ENCODE measurements at regions not wholly inside any gene's neighbourhood (a gene's known extent, or its start where the extent isn't known, plus 50 kb on each side); places are given as distances from the start of the nearest gene placed in this dataset.

DNA sequence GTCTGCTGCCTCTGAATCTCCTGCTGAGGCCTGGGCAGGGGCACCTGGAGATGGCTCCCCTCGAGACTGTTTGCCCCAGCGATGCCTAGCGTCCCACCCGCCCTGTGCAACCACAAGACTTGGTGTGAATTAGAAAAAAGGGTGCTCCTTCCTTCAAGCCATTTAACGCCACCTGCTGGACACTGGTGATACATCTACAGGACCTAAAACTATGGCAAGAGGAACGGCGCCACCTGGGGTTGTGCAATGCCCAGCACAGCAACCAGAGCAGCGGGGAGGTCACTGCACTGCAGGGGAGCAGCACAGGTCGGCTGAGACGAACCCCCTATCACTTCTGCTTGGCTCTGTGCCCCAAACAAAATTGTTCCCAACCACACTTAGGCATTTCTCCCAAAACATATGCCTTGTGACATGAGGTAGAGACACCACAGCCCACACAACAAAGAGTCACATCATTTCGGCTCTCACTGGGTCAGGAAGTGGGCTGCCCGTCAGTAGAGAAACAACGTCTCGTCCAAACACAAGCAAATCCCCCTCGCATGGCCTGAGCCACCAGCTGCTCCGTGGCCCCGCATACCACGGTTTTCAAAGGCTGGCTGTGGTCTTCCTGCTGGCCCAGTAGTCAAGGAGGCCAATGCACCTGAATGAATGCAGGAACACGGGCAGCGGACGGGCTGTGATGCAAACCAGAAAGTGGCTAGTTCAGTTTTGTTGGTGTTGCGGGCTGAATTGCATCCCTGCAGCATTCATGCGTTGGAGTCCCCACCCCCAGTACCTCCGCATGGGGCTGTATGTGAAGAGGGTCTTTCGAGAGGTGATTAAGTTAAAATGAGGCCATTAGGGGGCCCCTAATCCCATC, 171.9 kb downstream of the SHANK2 start:
- ATAC-seq (replicated peaks) = peak; percentile 52
- H3K4me3 Mint-ChIP-seq = no peak overlapping the region
- H3K27ac Mint-ChIP-seq = no peak overlapping the region
- H3K9me3 Mint-ChIP-seq = no peaks in the 10 kb centered on the region
- H3K36me3 Mint-ChIP-seq (ENCODE audit: low read depth) = no peaks in the 10 kb centered on the region
- H3K27me3 Mint-ChIP-seq = peaks cover 2% of the 10 kb centered on the region
- H3K4me1 Mint-ChIP-seq = no peaks in the 10 kb centered on the region

- Mint-ChIP-seq H3K27ac (no peak overlapping the region), H3K4me3 (no peak overlapping the region), H3K9me3 (no peaks in the 10 kb centered on the region), H3K36me3 (ENCODE audit: low read depth) (no peaks in the 10 kb centered on the region), H3K27me3 (peaks cover 2% of the 10 kb centered on the region), H3K4me1 (no peaks in the 10 kb centered on the region)
- no peak for ATAC-seq (replicated peaks)
These were observed 172.6 kb downstream of the SHANK2 start for GRCh38 chr11:71079795-71080194.

GRCh38 chr11:71078482-71078881, 173.9 kb downstream of the SHANK2 start:
- H3K4me3 Mint-ChIP-seq = no peak overlapping the region
- H3K27me3 Mint-ChIP-seq = peaks cover 6% of the 10 kb centered on the region
- H3K9me3 Mint-ChIP-seq = no peaks in the 10 kb centered on the region
- H3K27ac Mint-ChIP-seq = no peak overlapping the region
- H3K36me3 Mint-ChIP-seq (ENCODE audit: low read depth) = no peaks in the 10 kb centered on the region
- no peaks in the 10 kb centered on the region for H3K4me1 Mint-ChIP-seq
- no peak for ATAC-seq (replicated peaks)

GRCh38 chr11:71076525-71077304, 175.7 kb downstream of the SHANK2 start:
- no peak overlapping the region for H3K4me3 Mint-ChIP-seq
- H3K27me3 Mint-ChIP-seq = peaks cover 6% of the 10 kb centered on the region
- H3K4me1 Mint-ChIP-seq = no peaks in the 10 kb centered on the region
- no peaks in the 10 kb centered on the region for H3K36me3 Mint-ChIP-seq (ENCODE audit: low read depth)
- ATAC-seq (replicated peaks) = no peak
- no peak overlapping the region for H3K27ac Mint-ChIP-seq
- H3K9me3 Mint-ChIP-seq = no peaks in the 10 kb centered on the region

DNA sequence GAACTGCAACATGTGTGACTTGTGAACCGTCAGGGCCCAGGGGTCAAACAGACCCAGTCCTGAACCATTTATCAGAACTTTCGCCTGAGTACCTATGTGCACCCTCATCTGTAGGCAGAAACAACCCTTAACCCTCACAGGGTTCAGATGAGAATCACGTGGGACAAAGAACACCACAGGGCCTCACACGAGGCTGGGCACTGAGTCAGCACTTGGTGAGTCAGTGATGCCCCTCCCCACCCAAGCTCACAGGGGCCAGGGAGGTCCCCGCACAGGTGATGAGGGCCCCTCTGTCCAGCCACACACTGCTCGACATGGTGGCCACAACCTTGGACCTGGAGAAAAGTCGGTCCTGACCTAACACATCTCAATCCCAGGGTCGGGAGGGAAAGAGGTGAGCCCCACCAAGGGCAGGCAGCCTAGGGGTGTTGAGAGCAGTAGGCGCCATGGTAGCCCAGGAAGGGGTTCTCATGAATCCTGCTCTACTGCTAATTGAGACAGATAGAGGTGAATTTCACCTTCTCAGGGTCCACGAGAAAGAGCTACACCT, 176.4 kb downstream of the SHANK2 start:
- no peaks in the 10 kb centered on the region for H3K4me1 Mint-ChIP-seq
- no peaks in the 10 kb centered on the region for H3K36me3 Mint-ChIP-seq (ENCODE audit: low read depth)
- peaks cover 6% of the 10 kb centered on the region for H3K27me3 Mint-ChIP-seq
- no peak overlapping the region for H3K4me3 Mint-ChIP-seq
- no peak overlapping the region for H3K27ac Mint-ChIP-seq
- no peak for ATAC-seq (replicated peaks)
- H3K9me3 Mint-ChIP-seq = no peaks in the 10 kb centered on the region

DNA sequence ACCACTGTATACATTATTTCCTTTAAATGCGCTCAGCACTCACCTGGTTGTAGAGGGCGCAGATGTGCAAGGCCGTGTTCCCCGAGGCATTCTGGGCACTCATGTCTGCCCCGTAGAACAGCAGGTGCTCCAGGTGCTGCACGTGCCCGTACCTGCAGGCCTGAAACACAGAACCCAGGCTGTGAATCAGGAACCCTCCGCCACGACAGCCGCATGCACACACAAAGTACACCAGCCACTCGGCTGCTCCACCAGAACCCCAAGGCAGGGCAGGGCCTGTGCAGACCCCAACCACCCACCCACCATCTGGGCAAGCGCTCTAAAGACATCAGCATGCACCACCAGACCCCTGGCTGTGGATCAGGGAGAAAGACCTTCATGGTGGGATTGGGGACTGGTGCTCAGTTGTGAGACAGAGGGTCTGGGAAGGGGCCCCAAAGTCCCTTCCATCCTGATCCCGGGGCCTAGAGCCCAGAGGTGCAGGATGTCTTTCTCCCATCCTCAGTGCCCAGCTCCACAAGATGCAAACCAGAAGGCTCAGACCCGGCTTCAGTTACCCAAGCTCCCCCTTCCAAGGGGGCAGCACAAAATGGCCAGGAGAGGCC, 177.2 kb downstream of the SHANK2 start:
- no peak overlapping the region for H3K27ac Mint-ChIP-seq
- no peaks in the 10 kb centered on the region for H3K9me3 Mint-ChIP-seq
- H3K36me3 Mint-ChIP-seq (ENCODE audit: low read depth) = no peaks in the 10 kb centered on the region
- no peak for ATAC-seq (replicated peaks)
- H3K27me3 Mint-ChIP-seq = peaks cover 6% of the 10 kb centered on the region
- no peak overlapping the region for H3K4me3 Mint-ChIP-seq
- H3K4me1 Mint-ChIP-seq = no peaks in the 10 kb centered on the region

GRCh38 chr11:71071736-71072509, 180.5 kb downstream of the SHANK2 start:
- H3K4me1 Mint-ChIP-seq = no peaks in the 10 kb centered on the region
- no peak overlapping the region for H3K4me3 Mint-ChIP-seq
- no peaks in the 10 kb centered on the region for H3K9me3 Mint-ChIP-seq
- no peak for ATAC-seq (replicated peaks)
- H3K36me3 Mint-ChIP-seq (ENCODE audit: low read depth) = no peaks in the 10 kb centered on the region
- H3K27ac Mint-ChIP-seq = no peak overlapping the region
- H3K27me3 Mint-ChIP-seq = peaks cover 3% of the 10 kb centered on the region

DNA sequence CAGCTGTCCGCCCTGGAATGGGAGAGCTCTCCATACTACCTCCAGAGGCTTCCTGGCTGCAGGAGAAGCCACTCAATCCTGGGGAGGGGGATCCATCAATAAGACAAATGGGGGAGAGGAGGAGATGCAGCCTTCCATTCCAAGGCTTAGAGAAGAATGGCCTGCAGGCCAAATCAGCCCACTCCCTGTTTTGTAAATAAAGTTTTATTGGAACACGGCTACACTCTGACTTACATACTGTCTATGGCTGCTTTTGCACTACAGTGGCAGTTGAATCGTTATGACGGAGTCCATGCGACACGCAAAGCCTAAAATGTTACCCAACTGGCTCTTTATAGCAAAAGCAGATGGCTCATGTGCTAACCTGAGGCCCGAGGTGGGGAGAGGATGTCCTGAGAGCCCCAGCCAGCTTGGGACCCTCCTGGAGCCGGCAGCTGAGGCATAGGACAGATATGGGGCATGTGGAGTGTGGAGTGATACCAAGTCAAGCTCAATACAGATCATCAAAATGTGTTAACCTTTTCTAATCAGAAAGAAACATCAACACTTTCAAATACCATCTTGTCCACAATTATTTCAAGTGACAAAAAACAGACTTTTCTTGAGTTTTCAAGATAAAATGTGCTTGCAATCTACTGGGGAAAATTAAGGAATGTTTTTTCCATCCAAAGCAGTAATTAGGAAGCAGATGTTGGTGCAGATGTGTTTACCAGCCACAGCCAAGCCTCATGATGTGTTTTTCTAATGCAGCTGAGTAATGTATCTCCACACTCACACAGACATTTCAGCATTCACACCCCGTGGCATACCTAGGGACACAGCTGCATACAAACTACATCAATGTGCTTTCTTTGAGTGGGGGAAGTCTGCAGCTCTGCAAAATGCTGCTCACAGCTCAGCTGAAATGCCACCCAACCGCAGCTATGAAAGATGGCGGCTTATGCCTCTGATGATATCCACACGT, 181.6 kb downstream of the SHANK2 start:
- Mint-ChIP-seq H3K4me3 (no peak overlapping the region), H3K27ac (no peak overlapping the region), H3K36me3 (ENCODE audit: low read depth) (no peaks in the 10 kb centered on the region), H3K27me3 (peaks cover 3% of the 10 kb centered on the region), H3K4me1 (no peaks in the 10 kb centered on the region), H3K9me3 (no peaks in the 10 kb centered on the region)
- ATAC-seq (replicated peaks) = no peak

- no peak for ATAC-seq (replicated peaks)
- no peak overlapping the region for H3K4me3 Mint-ChIP-seq
- no peaks in the 10 kb centered on the region for H3K4me1 Mint-ChIP-seq
- H3K27me3 Mint-ChIP-seq = peaks cover 18% of the 10 kb centered on the region
- H3K9me3 Mint-ChIP-seq = no peaks in the 10 kb centered on the region
- no peak overlapping the region for H3K27ac Mint-ChIP-seq
- H3K36me3 Mint-ChIP-seq (ENCODE audit: low read depth) = no peaks in the 10 kb centered on the region
These were observed 183.4 kb downstream of the SHANK2 start for GRCh38 chr11:71068963-71069362.

GRCh38 chr11:71067753-71068152, 184.6 kb downstream of the SHANK2 start:
- no peak overlapping the region for H3K4me3 Mint-ChIP-seq
- H3K27me3 Mint-ChIP-seq = peaks cover 22% of the 10 kb centered on the region
- no peaks in the 10 kb centered on the region for H3K4me1 Mint-ChIP-seq
- H3K27ac Mint-ChIP-seq = no peak overlapping the region
- ATAC-seq (replicated peaks) = no peak
- H3K36me3 Mint-ChIP-seq (ENCODE audit: low read depth) = no peaks in the 10 kb centered on the region
- H3K9me3 Mint-ChIP-seq = no peaks in the 10 kb centered on the region

DNA sequence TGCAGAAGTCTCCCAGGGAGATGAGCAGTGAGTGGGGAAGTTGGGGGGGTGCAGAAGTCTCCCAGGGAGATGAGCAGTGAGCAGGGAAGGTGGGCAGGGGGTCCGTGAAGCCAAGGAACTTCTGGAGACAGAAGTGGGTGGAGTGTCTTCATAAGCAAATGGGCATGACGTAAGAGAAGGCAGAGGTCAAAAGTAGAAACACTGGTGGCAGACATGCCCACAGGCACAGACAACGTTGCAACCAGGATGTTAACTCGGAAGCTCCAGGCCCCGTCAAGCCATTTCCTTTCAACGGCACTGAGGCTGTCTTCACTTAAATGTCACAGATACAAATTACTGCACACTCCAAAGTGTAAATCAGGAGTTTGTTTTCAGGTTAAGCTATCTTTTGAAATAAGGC, 186.1 kb downstream of the SHANK2 start:
- H3K27ac Mint-ChIP-seq = no peak overlapping the region
- H3K4me1 Mint-ChIP-seq = no peaks in the 10 kb centered on the region
- no peak for ATAC-seq (replicated peaks)
- no peak overlapping the region for H3K4me3 Mint-ChIP-seq
- no peaks in the 10 kb centered on the region for H3K9me3 Mint-ChIP-seq
- H3K36me3 Mint-ChIP-seq (ENCODE audit: low read depth) = no peaks in the 10 kb centered on the region
- peaks cover 27% of the 10 kb centered on the region for H3K27me3 Mint-ChIP-seq

DNA sequence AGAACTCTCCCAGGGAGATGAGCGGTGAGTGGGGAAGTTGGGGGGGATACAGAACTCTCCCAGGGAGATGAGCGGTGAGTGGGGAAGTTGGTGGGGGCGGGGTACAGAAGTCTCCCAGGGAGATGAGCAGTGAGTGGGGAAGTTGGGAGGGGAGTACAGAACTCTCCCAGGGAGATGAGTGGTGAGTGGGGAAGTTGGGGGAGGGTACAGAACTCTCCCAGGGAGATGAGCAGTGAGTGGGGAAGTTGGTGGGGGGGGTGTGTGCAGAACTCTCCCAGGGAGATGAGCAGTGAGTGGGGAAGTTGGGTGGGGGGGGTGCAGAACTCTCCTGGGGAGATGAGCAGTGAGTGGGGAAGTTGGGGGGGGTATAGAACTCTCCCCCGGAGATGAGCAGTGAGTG, 186.5 kb downstream of the SHANK2 start:
- H3K9me3 Mint-ChIP-seq = no peaks in the 10 kb centered on the region
- H3K27ac Mint-ChIP-seq = no peak overlapping the region
- ATAC-seq (replicated peaks) = no peak
- H3K36me3 Mint-ChIP-seq (ENCODE audit: low read depth) = no peaks in the 10 kb centered on the region
- H3K4me3 Mint-ChIP-seq = no peak overlapping the region
- H3K27me3 Mint-ChIP-seq = peaks cover 27% of the 10 kb centered on the region
- no peaks in the 10 kb centered on the region for H3K4me1 Mint-ChIP-seq
